H9 (cell line): ENCODE measurements at regions not wholly inside any gene's neighbourhood (a gene's known extent, or its start where the extent isn't known, plus 50 kb on each side); places are given as distances from the start of the nearest gene placed in this dataset.

Experiments
- DNase-seq: peaks from one replicate; pipeline ENCODE4 v3.0.0-alpha.2; 2017
- H2AFZ ChIP-seq: one replicate; pipeline ENCODE4 v1.6.1; 2013; ENCODE audit warnings: mild to moderate bottlenecking, low read length, control low read depth, moderate library complexity
- H2AK5ac ChIP-seq: 2 replicates; pipeline ENCODE4 v1.6.1; 2013; ENCODE audit warnings: low read length, control low read depth, mixed read lengths; ENCODE audit not compliant: insufficient read length
- H2BK120ac ChIP-seq: one replicate; pipeline ENCODE4 v1.6.1; 2013; ENCODE audit warnings: low read depth, mild to moderate bottlenecking, low read length, control low read depth, inconsistent platforms; ENCODE audit not compliant: poor library complexity, severe bottlenecking
- H2BK12ac ChIP-seq: 2 replicates; pipeline ENCODE4 v1.6.1; 2013; ENCODE audit warnings: low read length, control low read depth, mixed read lengths, low read depth; ENCODE audit not compliant: insufficient read length
- H2BK15ac ChIP-seq: 2 replicates; pipeline ENCODE4 v1.6.1; 2013; ENCODE audit warnings: low read depth, low read length, control low read depth
- H2BK20ac ChIP-seq: one replicate; pipeline ENCODE4 v1.6.1; 2013; ENCODE audit warnings: low read depth, mild to moderate bottlenecking, low read length, control low read depth, inconsistent platforms; ENCODE audit not compliant: poor library complexity, severe bottlenecking
- H2BK5ac ChIP-seq: 2 replicates; pipeline ENCODE4 v1.6.1; 2013; ENCODE audit warnings: low read length, control low read depth, mixed read lengths; ENCODE audit not compliant: insufficient read length
- H3K14ac ChIP-seq: 2 replicates; pipeline ENCODE4 v1.6.1; 2013; ENCODE audit warnings: low read length, control low read depth; ENCODE audit not compliant: insufficient read depth
- H3K18ac ChIP-seq: 2 replicates; pipeline ENCODE4 v1.6.1; 2013; ENCODE audit warnings: low read depth, mild to moderate bottlenecking, mixed read lengths, low read length, control low read depth; ENCODE audit not compliant: insufficient read length
- H3K23ac ChIP-seq: 2 replicates; pipeline ENCODE4 v1.6.1; 2013; ENCODE audit warnings: low read length, control low read depth, mixed read lengths, low read depth; ENCODE audit not compliant: insufficient read length
- H3K23me2 ChIP-seq: 2 replicates; pipeline ENCODE4 v1.6.1; 2013; ENCODE audit warnings: low read depth, mild to moderate bottlenecking, mixed read lengths, low read length, control low read depth; ENCODE audit not compliant: insufficient read length, poor library complexity, severe bottlenecking
- H3K27ac ChIP-seq: 2 replicates; pipeline ENCODE4 v1.5.1; 2013; ENCODE audit warnings: low read length, control low read depth, mixed read lengths, low read depth; ENCODE audit not compliant: insufficient read length
- H3K27me3 ChIP-seq: 2 replicates; pipeline ENCODE4 v1.6.1; 2013; ENCODE audit warnings: low read length, control low read depth, inconsistent platforms; ENCODE audit not compliant: insufficient read depth
- H3K4ac ChIP-seq: 2 replicates; pipeline ENCODE4 v1.6.1; 2013; ENCODE audit warnings: low read depth, mild to moderate bottlenecking, control low read depth, inconsistent platforms, low read length, moderate library complexity
- H3K4me1 ChIP-seq: 2 replicates; pipeline ENCODE4 v1.6.1; 2013; ENCODE audit warnings: low read length, control low read depth, inconsistent platforms; ENCODE audit not compliant: insufficient read depth
- H3K4me2 ChIP-seq: 2 replicates; pipeline ENCODE4 v1.6.1; 2013; ENCODE audit warnings: low read length, control low read depth, mixed read lengths; ENCODE audit not compliant: insufficient read length, insufficient read depth
- H3K56ac ChIP-seq: 2 replicates; pipeline ENCODE4 v1.6.1; 2013; ENCODE audit warnings: low read depth, mild to moderate bottlenecking, mixed read lengths, low read length, control low read depth; ENCODE audit not compliant: insufficient read length
- H3K79me1 ChIP-seq: 2 replicates; pipeline ENCODE4 v1.6.1; 2013; ENCODE audit warnings: low read depth, mild to moderate bottlenecking, moderate library complexity, low read length, control low read depth, inconsistent platforms; ENCODE audit not compliant: insufficient read depth, poor library complexity, severe bottlenecking
- H3K79me2 ChIP-seq: 2 replicates; pipeline ENCODE4 v1.6.1; 2013; ENCODE audit warnings: low read length, control low read depth, inconsistent platforms; ENCODE audit not compliant: insufficient read depth
- H3K9ac ChIP-seq: 2 replicates; pipeline ENCODE4 v1.6.1; 2013; ENCODE audit warnings: low read length, control low read depth, mixed read lengths; ENCODE audit not compliant: insufficient read length; ENCODE audit errors: extremely low read depth
- H3K9me3 ChIP-seq: one replicate; pipeline ENCODE4 v1.6.1; 2013; ENCODE audit warnings: low read depth, low read length, inconsistent platforms; ENCODE audit not compliant: control insufficient read depth
- H3T11ph ChIP-seq: one replicate; pipeline ENCODE4 v1.6.1; 2013; ENCODE audit warnings: mild to moderate bottlenecking, low read length, control low read depth, inconsistent platforms
- H4K20me1 ChIP-seq: one replicate; pipeline ENCODE4 v1.6.1; 2013; ENCODE audit not compliant: control insufficient read depth, insufficient read length, insufficient read depth
- H4K5ac ChIP-seq: 2 replicates; pipeline ENCODE4 v1.6.1; 2013; ENCODE audit warnings: low read depth, mild to moderate bottlenecking, mixed read lengths, low read length, control low read depth; ENCODE audit not compliant: insufficient read length
- H4K8ac ChIP-seq: replicated peaks from 2 replicates; pipeline ENCODE4 v1.6.1; 2013; ENCODE audit warnings: low read length, control low read depth, mixed read lengths, low read depth; ENCODE audit not compliant: insufficient read length
- H4K91ac ChIP-seq: 2 replicates; pipeline ENCODE4 v1.6.1; 2013; ENCODE audit warnings: low read depth, mild to moderate bottlenecking, moderate library complexity, mixed read lengths, low read length, control low read depth; ENCODE audit not compliant: insufficient read length
- H3K27ac Mint-ChIP-seq, 3 experiments: 2 replicates in 2 of 3; 3 replicates in 1 of 3; pipeline ENCODE4 v1.8.0; 2020 to 2021; ENCODE audit warnings: mixed read lengths in 3 of 3, mild to moderate bottlenecking in 1 of 3, moderate library complexity in 1 of 3
- H3K27me3 Mint-ChIP-seq: 2 replicates; pipeline ENCODE4 v1.8.0; 2021; ENCODE audit warnings: low read depth, mild to moderate bottlenecking, moderate library complexity, mixed read lengths
- H3K36me3 Mint-ChIP-seq, 3 experiments: 2 replicates in 2 of 3; 3 replicates in 1 of 3; pipeline ENCODE4 v1.8.0; 2020 to 2021; ENCODE audit warnings: low read depth in 3 of 3, mixed read lengths in 3 of 3; ENCODE audit not compliant: insufficient read depth in 1 of 3
- H3K4me1 Mint-ChIP-seq, 2 experiments: 2 replicates each; pipeline ENCODE4 v1.8.0; 2020; ENCODE audit warnings: mixed read lengths in 2 of 2
- H3K4me3 Mint-ChIP-seq, 2 experiments: 2 replicates in 1 of 2; 3 replicates in 1 of 2; pipeline ENCODE4 v1.8.0; 2020 to 2021; ENCODE audit warnings: mild to moderate bottlenecking in 2 of 2, mixed read lengths in 2 of 2, moderate library complexity in 1 of 2
- H3K9me3 Mint-ChIP-seq, 2 experiments: 2 replicates in 1 of 2; 3 replicates in 1 of 2; pipeline ENCODE4 v1.8.0; 2020; ENCODE audit warnings: mild to moderate bottlenecking in 2 of 2, mixed read lengths in 2 of 2, moderate library complexity in 1 of 2
- CTCF ChIP-seq: fragments of 200-600 bp; sonication (generic); conservative IDR thresholded peaks from 3 replicates; pipeline ENCODE4 v1.8.0; 2021; ENCODE audit warnings: antibody characterized with exemption, mild to moderate bottlenecking
- WGBS: extraction: QIAGEN DNeasy Blood & Tissue Kit; methylation state at CpG from one replicate; pipeline ENCODE4 v1.1.7; 2013; ENCODE audit warnings: missing lambda C conversion rate, low lambda C conversion rate, mixed read lengths; ENCODE audit not compliant: insufficient read length; ENCODE audit errors: extremely low coverage; 5-methylcytosine and 5-hydroxymethylcytosine counted together

- Histone ChIP-seq H3K79me2 (no peaks in the 10 kb centered on the region), H4K91ac (no peak overlapping the region), H3K4me2 (no peak overlapping the region), H3K9ac (no peak overlapping the region), H3T11ph (no peak overlapping the region), H4K8ac (no peak overlapping the region), H3K4me1 (no peaks in the 10 kb centered on the region), H2AFZ (no peak overlapping the region), H3K18ac (no peak overlapping the region), H2BK5ac (no peak overlapping the region), H2AK5ac (no peak overlapping the region), H2BK12ac (no peak overlapping the region), H2BK120ac (no peak overlapping the region), H3K23ac (no peak overlapping the region), H3K79me1 (no peaks in the 10 kb centered on the region), H3K23me2 (no peaks in the 10 kb centered on the region), H4K20me1 (no peaks in the 10 kb centered on the region), H2BK20ac (no peak overlapping the region), H3K9me3 (no peaks in the 10 kb centered on the region), H3K27ac (no peak overlapping the region), H2BK15ac (no peak overlapping the region), H3K27me3 (no peaks in the 10 kb centered on the region), H3K56ac (no peak overlapping the region), H4K5ac (no peak overlapping the region), H3K4ac (no peak overlapping the region), H3K14ac (no peak overlapping the region)
- Mint-ChIP-seq H3K27ac (no peak overlapping the region), H3K4me3 (no peak overlapping the region), H3K9me3 (no peaks in the 10 kb centered on the region), H3K4me1 (peaks cover 3 to 9% of the 10 kb centered on the region in 2 experiments; a peak in 3 of 4 replicates), H3K36me3 (no peaks in the 10 kb centered on the region), H3K27me3 (no peaks in the 10 kb centered on the region)
- no peak for DNase-seq
- no peak for TF ChIP-seq CTCF
- WGBS = no CpG with 5 or more reads among the region's 1 CpG
Measured at GRCh38 chr6:122871079-122871478, 82.0 kb downstream of the SMPDL3A start.
